ENCODE measurements at regions not wholly inside any gene's neighbourhood (a gene's known extent, or its start where the extent isn't known, plus 50 kb on each side); places are given as distances from the start of the nearest gene placed in this dataset.

DNA sequence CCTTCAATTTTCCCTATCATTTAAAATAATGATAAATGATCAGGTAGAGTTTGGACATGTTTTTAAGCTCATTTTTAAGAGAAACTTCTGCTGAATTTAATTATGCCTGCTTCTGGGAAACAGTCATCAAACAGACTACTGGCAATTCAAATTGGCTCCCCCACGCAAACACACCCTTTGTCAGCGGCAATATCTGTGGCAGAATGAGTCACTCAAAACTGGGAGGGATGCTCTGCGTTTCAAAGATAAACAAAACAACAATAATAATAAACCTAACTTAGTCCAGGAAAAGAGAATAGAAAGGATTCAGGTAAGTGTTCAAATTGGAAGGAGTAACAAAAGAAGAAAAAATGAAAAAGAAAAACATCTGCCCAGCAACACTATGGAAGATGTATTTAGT is 108.1 kb upstream of the ERCC4 start (continued):
- TF ChIP-seq, protein P1, sequence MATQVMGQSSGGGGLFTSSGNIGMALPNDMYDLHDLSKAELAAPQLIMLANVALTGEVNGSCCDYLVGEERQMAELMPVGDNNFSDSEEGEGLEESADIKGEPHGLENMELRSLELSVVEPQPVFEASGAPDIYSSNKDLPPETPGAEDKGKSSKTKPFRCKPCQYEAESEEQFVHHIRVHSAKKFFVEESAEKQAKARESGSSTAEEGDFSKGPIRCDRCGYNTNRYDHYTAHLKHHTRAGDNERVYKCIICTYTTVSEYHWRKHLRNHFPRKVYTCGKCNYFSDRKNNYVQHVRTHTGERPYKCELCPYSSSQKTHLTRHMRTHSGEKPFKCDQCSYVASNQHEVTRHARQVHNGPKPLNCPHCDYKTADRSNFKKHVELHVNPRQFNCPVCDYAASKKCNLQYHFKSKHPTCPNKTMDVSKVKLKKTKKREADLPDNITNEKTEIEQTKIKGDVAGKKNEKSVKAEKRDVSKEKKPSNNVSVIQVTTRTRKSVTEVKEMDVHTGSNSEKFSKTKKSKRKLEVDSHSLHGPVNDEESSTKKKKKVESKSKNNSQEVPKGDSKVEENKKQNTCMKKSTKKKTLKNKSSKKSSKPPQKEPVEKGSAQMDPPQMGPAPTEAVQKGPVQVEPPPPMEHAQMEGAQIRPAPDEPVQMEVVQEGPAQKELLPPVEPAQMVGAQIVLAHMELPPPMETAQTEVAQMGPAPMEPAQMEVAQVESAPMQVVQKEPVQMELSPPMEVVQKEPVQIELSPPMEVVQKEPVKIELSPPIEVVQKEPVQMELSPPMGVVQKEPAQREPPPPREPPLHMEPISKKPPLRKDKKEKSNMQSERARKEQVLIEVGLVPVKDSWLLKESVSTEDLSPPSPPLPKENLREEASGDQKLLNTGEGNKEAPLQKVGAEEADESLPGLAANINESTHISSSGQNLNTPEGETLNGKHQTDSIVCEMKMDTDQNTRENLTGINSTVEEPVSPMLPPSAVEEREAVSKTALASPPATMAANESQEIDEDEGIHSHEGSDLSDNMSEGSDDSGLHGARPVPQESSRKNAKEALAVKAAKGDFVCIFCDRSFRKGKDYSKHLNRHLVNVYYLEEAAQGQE (IDR thresholded peaks at IDR 0.05; ENCODE audit: low read depth, low read length), result no peak
- TF ChIP-seq MYB (IDR thresholded peaks at IDR 0.05; ENCODE audit: borderline replicate concordance, low read depth, low read length), result no peak
- TF ChIP-seq MTA3 (IDR thresholded peaks at IDR 0.05; ENCODE audit: borderline replicate concordance, low read length), result no peak
- TF ChIP-seq, protein P2, sequence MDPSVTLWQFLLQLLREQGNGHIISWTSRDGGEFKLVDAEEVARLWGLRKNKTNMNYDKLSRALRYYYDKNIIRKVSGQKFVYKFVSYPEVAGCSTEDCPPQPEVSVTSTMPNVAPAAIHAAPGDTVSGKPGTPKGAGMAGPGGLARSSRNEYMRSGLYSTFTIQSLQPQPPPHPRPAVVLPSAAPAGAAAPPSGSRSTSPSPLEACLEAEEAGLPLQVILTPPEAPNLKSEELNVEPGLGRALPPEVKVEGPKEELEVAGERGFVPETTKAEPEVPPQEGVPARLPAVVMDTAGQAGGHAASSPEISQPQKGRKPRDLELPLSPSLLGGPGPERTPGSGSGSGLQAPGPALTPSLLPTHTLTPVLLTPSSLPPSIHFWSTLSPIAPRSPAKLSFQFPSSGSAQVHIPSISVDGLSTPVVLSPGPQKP (IDR thresholded peaks at IDR 0.05; ENCODE audit: low read depth, low read length), result no peak
- TF ChIP-seq, protein P3, sequence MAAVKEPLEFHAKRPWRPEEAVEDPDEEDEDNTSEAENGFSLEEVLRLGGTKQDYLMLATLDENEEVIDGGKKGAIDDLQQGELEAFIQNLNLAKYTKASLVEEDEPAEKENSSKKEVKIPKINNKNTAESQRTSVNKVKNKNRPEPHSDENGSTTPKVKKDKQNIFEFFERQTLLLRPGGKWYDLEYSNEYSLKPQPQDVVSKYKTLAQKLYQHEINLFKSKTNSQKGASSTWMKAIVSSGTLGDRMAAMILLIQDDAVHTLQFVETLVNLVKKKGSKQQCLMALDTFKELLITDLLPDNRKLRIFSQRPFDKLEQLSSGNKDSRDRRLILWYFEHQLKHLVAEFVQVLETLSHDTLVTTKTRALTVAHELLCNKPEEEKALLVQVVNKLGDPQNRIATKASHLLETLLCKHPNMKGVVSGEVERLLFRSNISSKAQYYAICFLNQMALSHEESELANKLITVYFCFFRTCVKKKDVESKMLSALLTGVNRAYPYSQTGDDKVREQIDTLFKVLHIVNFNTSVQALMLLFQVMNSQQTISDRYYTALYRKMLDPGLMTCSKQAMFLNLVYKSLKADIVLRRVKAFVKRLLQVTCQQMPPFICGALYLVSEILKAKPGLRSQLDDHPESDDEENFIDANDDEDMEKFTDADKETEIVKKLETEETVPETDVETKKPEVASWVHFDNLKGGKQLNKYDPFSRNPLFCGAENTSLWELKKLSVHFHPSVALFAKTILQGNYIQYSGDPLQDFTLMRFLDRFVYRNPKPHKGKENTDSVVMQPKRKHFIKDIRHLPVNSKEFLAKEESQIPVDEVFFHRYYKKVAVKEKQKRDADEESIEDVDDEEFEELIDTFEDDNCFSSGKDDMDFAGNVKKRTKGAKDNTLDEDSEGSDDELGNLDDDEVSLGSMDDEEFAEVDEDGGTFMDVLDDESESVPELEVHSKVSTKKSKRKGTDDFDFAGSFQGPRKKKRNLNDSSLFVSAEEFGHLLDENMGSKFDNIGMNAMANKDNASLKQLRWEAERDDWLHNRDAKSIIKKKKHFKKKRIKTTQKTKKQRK (IDR thresholded peaks at IDR 0.05; ENCODE audit: low read depth, low read length), result no peak
